ENCODE measurements at regions not wholly inside any gene's neighbourhood (a gene's known extent, or its start where the extent isn't known, plus 50 kb on each side); places are given as distances from the start of the nearest gene placed in this dataset.
"Not testable (repeated sequence)": the region's sequence is repeated elsewhere in the genome, so short reads cannot be mapped to it uniquely, and the experiment has no call there.

- no peak for DNase-seq
- Mint-ChIP-seq H3K9me3 (no peaks in the 10 kb centered on the region), H3K36me3 (ENCODE audit: low read depth) (no peaks in the 10 kb centered on the region), H3K27me3 (ENCODE audit: low read depth, poor library complexity) (peaks cover 4% of the 10 kb centered on the region), H3K27ac (no peak overlapping the region), H3K4me3 (no peak overlapping the region), H3K4me1 (no peaks in the 10 kb centered on the region)
- no peak for TF ChIP-seq CTCF (IDR thresholded peaks at IDR 0.05)
Measured at GRCh38 chr7:136274636-136275345, 297.6 kb upstream of the MTPN start.

GRCh38 chr7:136272934-136273333 lies 295.8 kb upstream of the MTPN start:
- H3K36me3 Mint-ChIP-seq (ENCODE audit: low read depth), result no peaks in the 10 kb centered on the region
- no peak overlapping the region for H3K4me3 Mint-ChIP-seq
- peaks cover 4% of the 10 kb centered on the region for H3K27me3 Mint-ChIP-seq (ENCODE audit: low read depth, poor library complexity)
- H3K4me1 Mint-ChIP-seq, result no peaks in the 10 kb centered on the region
- H3K9me3 Mint-ChIP-seq, result peaks cover 11% of the 10 kb centered on the region
- H3K27ac Mint-ChIP-seq, result no peak overlapping the region
- TF ChIP-seq CTCF (IDR thresholded peaks at IDR 0.05), result no peak
- DNase-seq, result no peak

GRCh38 chr7:136267822-136268221 lies 290.7 kb upstream of the MTPN start:
- no peak overlapping the region for H3K27ac Mint-ChIP-seq
- no peaks in the 10 kb centered on the region for H3K27me3 Mint-ChIP-seq (ENCODE audit: low read depth, poor library complexity)
- H3K9me3 Mint-ChIP-seq, result peaks cover 45% of the 10 kb centered on the region
- TF ChIP-seq CTCF (IDR thresholded peaks at IDR 0.05), result no peak
- H3K4me3 Mint-ChIP-seq, result no peak overlapping the region
- H3K4me1 Mint-ChIP-seq, result no peaks in the 10 kb centered on the region
- H3K36me3 Mint-ChIP-seq (ENCODE audit: low read depth), result no peaks in the 10 kb centered on the region
- DNase-seq, result no peak

GRCh38 chr7:136266457-136266856 lies 289.3 kb upstream of the MTPN start:
- Mint-ChIP-seq H3K4me1 (no peaks in the 10 kb centered on the region), H3K27me3 (ENCODE audit: low read depth, poor library complexity) (no peaks in the 10 kb centered on the region), H3K4me3 (no peak overlapping the region), H3K27ac (no peak overlapping the region), H3K36me3 (ENCODE audit: low read depth) (no peaks in the 10 kb centered on the region), H3K9me3 (peaks cover 59% of the 10 kb centered on the region)
- no peak for TF ChIP-seq CTCF (IDR thresholded peaks at IDR 0.05)
- no peak for DNase-seq

DNA sequence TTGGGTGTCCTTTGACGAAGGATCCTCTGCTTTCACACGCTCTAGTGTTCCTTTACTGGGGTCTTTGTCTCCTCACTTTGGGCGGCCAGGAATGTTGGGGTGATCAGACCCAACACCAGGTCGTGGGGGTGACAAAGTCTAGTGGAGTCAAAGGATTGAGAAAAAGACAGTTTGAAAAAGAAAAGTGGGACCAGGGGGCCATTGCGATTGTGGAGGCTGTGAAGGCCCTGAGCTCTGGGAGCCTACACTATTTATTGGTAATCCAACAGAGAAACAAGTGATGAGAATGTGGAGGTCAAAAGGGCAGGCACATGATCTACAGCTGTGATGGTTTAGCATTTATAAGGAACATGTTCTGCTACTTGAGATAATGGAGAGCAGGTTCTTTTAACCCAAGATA lies 287.1 kb upstream of the MTPN start:
- not testable (repeated sequence) for H3K27ac Mint-ChIP-seq; H3K36me3 Mint-ChIP-seq (ENCODE audit: low read depth); H3K4me3 Mint-ChIP-seq; H3K4me1 Mint-ChIP-seq; DNase-seq; H3K27me3 Mint-ChIP-seq (ENCODE audit: low read depth, poor library complexity)
- H3K9me3 Mint-ChIP-seq, result peaks cover 76% of the 10 kb centered on the region

DNA sequence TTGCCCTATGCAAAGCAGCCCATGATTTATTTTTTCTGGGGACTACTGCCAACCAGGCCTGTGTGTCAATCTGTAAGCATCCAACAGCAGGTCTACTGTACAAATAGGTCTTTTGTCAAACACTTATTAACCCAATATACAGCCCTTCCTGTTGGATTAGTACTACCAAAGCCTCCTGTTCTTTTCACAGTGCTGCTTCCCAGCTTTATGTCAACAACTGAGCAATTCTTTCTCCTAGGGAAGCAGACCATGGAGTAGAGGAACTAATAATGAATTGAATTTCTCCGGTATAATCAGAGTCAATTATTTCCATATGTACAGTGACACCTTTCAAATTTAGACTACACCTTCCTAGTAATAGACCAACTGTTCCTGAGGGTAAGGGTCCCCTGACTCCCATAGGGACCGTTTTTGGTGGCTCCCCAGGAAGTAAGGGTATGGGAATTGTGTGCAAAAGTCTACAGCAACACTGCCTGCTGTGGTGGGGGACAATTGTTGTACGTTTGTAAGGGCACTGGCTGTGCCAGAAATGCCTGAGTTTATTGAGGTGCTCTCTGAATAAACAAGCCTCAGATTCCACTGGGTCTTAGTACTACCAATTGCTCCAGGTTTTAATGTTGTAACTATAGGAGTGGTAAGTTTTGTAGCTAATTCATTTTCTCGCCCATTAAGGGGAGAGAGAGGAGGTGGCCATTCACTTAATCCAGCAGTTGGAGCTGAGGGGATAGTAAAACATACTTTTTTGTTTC lies 286.1 kb upstream of the MTPN start:
- H3K27ac Mint-ChIP-seq; H3K27me3 Mint-ChIP-seq (ENCODE audit: low read depth, poor library complexity); H3K36me3 Mint-ChIP-seq (ENCODE audit: low read depth); DNase-seq; H3K4me3 Mint-ChIP-seq; H3K4me1 Mint-ChIP-seq: not testable (repeated sequence)
- H3K9me3 Mint-ChIP-seq, result peaks cover 68% of the 10 kb centered on the region

GRCh38 chr7:136260591-136260990 lies 283.4 kb upstream of the MTPN start:
- DNase-seq; H3K4me3 Mint-ChIP-seq; H3K4me1 Mint-ChIP-seq; H3K27ac Mint-ChIP-seq; H3K36me3 Mint-ChIP-seq (ENCODE audit: low read depth); H3K27me3 Mint-ChIP-seq (ENCODE audit: low read depth, poor library complexity): not testable (repeated sequence)
- H3K9me3 Mint-ChIP-seq, result peaks cover 48% of the 10 kb centered on the region
